ENCODE measurements at regions not wholly inside any gene's neighbourhood (a gene's known extent, or its start where the extent isn't known, plus 50 kb on each side); places are given as distances from the start of the nearest gene placed in this dataset.

- in situ Hi-C loops (cut with HindIII; ENCODE audit: low pct_unique_long_range_greater_than_20kb, low sequenced_read_pairs) (no loop called here), intact Hi-C loops (cut with micrococcal nuclease; ENCODE audit: unreplicated experiment) (no loop called here)
- no peak overlapping the region for H3K4me3 ChIP-seq (ENCODE audit: low read depth in 2 of 2, low read length in 2 of 2)
- BruUV-seq (replicated peaks), result no TSS peak
- no peaks in the 10 kb centered on the region for H3K4me1 ChIP-seq (ENCODE audit: control insufficient read depth, insufficient read depth, low read length)
- ATAC-seq (no peak), DNase-seq (ENCODE audit: low read depth, low spot score) (no peak)
- TF ChIP-seq POLR2AphosphoS5 (IDR thresholded peaks at IDR 0.05; ENCODE audit: low read depth, low read length) (no peak), TCF7L2 (IDR thresholded peaks at IDR 0.05; ENCODE audit: low read depth, low read length) (no peak), SIN3A (IDR thresholded peaks at IDR 0.05; ENCODE audit: borderline replicate concordance, insufficient read depth, low read depth, low read length) (no peak), REST (IDR thresholded peaks at IDR 0.05; ENCODE audit: insufficient read depth in 1 of 2, low read depth in 2 of 2, low read length in 1 of 2) (no peak), CTCF (IDR thresholded peaks at IDR 0.05) (no peak)
- POLR2A ChIA-PET, result no interaction called here
- H3K9me3 ChIP-seq (ENCODE audit: control insufficient read depth, insufficient read depth, low read depth, low read length), result peaks cover 12% of the 10 kb centered on the region
- H3K27ac ChIP-seq (ENCODE audit: low read length), result no peak overlapping the region
- CTCF ChIA-PET, result no interaction called here
- H3K36me3 ChIP-seq (ENCODE audit: control insufficient read depth, insufficient read depth, low read length), result no peaks in the 10 kb centered on the region
- no peaks in the 10 kb centered on the region for H3K27me3 ChIP-seq (ENCODE audit: control insufficient read depth, insufficient read depth, low read length)
These were observed 445.3 kb downstream of the HTR7 start for GRCh38 chr10:90412582-90412981.

- CTCF ChIA-PET, result no interaction called here
These were observed 444.6 kb downstream of the HTR7 start for GRCh38 chr10:90413196-90413595.

More at GRCh38 chr10:90413196-90413595, 444.6 kb downstream of the HTR7 start:
- Histone ChIP-seq H3K27me3 (ENCODE audit: control insufficient read depth, insufficient read depth, low read length) (no peaks in the 10 kb centered on the region), H3K27ac (ENCODE audit: low read length) (no peak overlapping the region), H3K9me3 (ENCODE audit: control insufficient read depth, insufficient read depth, low read depth, low read length) (peaks cover 12% of the 10 kb centered on the region), H3K4me3 (ENCODE audit: low read depth in 2 of 2, low read length in 2 of 2) (no peak overlapping the region), H3K36me3 (ENCODE audit: control insufficient read depth, insufficient read depth, low read length) (no peaks in the 10 kb centered on the region), H3K4me1 (ENCODE audit: control insufficient read depth, insufficient read depth, low read length) (no peaks in the 10 kb centered on the region)
- in situ Hi-C loops (cut with HindIII; ENCODE audit: low pct_unique_long_range_greater_than_20kb, low sequenced_read_pairs) (no loop called here), intact Hi-C loops (cut with micrococcal nuclease; ENCODE audit: unreplicated experiment) (no loop called here)
- POLR2A ChIA-PET, result no interaction called here
- no TSS peak for BruUV-seq (replicated peaks)
- TF ChIP-seq SIN3A (IDR thresholded peaks at IDR 0.05; ENCODE audit: borderline replicate concordance, insufficient read depth, low read depth, low read length) (no peak), CTCF (IDR thresholded peaks at IDR 0.05) (no peak), REST (IDR thresholded peaks at IDR 0.05; ENCODE audit: insufficient read depth in 1 of 2, low read depth in 2 of 2, low read length in 1 of 2) (no peak), POLR2AphosphoS5 (IDR thresholded peaks at IDR 0.05; ENCODE audit: low read depth, low read length) (no peak), TCF7L2 (IDR thresholded peaks at IDR 0.05; ENCODE audit: low read depth, low read length) (no peak)
- DNase-seq (ENCODE audit: low read depth, low spot score), result no peak
- ATAC-seq, result no peak

Data from Panc1 (cell line).